Fibroblast of lung (primary cell): ENCODE measurements at regions not wholly inside any gene's neighbourhood (a gene's known extent, or its start where the extent isn't known, plus 50 kb on each side); places are given as distances from the start of the nearest gene placed in this dataset.

Source experiments
- DNase-seq, 2 donors: peaks; one replicate each; pipeline versions ENCODE4 v3.0.0 to v3.0.0-alpha.2; 2010; ENCODE audit warnings: low read depth in 2 of 2
- H2AFZ ChIP-seq: 2 replicates; pipeline ENCODE4 v1.5.1; 2012; ENCODE audit warnings: low read length, control low read depth, inconsistent platforms
- H3K27ac ChIP-seq: 2 replicates; pipeline ENCODE4 v1.5.1; 2011; ENCODE audit warnings: low read length, control low read depth; ENCODE audit not compliant: insufficient read depth
- H3K27me3 ChIP-seq: 2 replicates; pipeline ENCODE4 v1.5.1; 2011; ENCODE audit warnings: mild to moderate bottlenecking, low read length; ENCODE audit not compliant: control insufficient read depth, insufficient read depth
- H3K36me3 ChIP-seq: 2 replicates; pipeline ENCODE4 v1.5.1; 2011; ENCODE audit warnings: low read length; ENCODE audit not compliant: control insufficient read depth, insufficient read depth
- H3K4me1 ChIP-seq: 2 replicates; pipeline ENCODE4 v1.5.1; 2011; ENCODE audit warnings: low read length; ENCODE audit not compliant: control insufficient read depth, insufficient read depth; ENCODE audit errors: extremely low read depth
- H3K4me2 ChIP-seq: 2 replicates; pipeline ENCODE4 v1.5.1; 2011; ENCODE audit warnings: low read length, control low read depth; ENCODE audit not compliant: insufficient read depth; ENCODE audit errors: extremely low read depth
- H3K4me3 ChIP-seq, 4 experiments: fragments of 200-600 bp in 1 of 4; sonication (generic) in 1 of 4; replicated peaks in 1 of 4; 2 replicates each; pipeline ENCODE4 v1.5.1; 2011 to 2016; ENCODE audit warnings: low read length in 4 of 4, low read depth in 3 of 4, mild to moderate bottlenecking in 3 of 4, control low read depth in 2 of 4, inconsistent platforms in 1 of 4, mixed read lengths in 1 of 4; ENCODE audit not compliant: insufficient read depth in 1 of 4; ENCODE audit errors: control extremely low read depth in 1 of 4
- H3K79me2 ChIP-seq: 2 replicates; pipeline ENCODE4 v1.5.1; 2012; ENCODE audit warnings: mild to moderate bottlenecking, low read length, inconsistent platforms; ENCODE audit not compliant: control insufficient read depth, insufficient read depth
- H3K9ac ChIP-seq: 2 replicates; pipeline ENCODE4 v1.5.1; 2011; ENCODE audit warnings: mild to moderate bottlenecking, low read length, control low read depth; ENCODE audit not compliant: insufficient read depth
- H3K9me3 ChIP-seq: 2 replicates; pipeline ENCODE4 v1.5.1; 2012; ENCODE audit warnings: low read depth, low read length; ENCODE audit not compliant: control insufficient read depth, insufficient read depth
- H4K20me1 ChIP-seq: 2 replicates; pipeline ENCODE4 v1.5.1; 2011; ENCODE audit warnings: low read length; ENCODE audit not compliant: control insufficient read depth, insufficient read depth; ENCODE audit errors: extremely low read depth
- EZH2 ChIP-seq: IDR thresholded peaks from 2 replicates; pipeline ENCODE4 v1.5.1; 2012; ENCODE audit warnings: low read length, control low read depth, mild to moderate bottlenecking; ENCODE audit errors: missing control alignments
- TF ChIP-seq, protein P1 (sequence below), 2 donors: IDR thresholded peaks in 1 of 2; conservative IDR thresholded peaks in 1 of 2; 1 replicate in 1 of 2; 2 replicates in 1 of 2; pipeline ENCODE4 v1.5.1; 2011 to 2012; ENCODE audit warnings: low read length in 2 of 2, control low read depth in 1 of 2, inconsistent platforms in 1 of 2, low read depth in 1 of 2, mild to moderate bottlenecking in 1 of 2

DNA sequence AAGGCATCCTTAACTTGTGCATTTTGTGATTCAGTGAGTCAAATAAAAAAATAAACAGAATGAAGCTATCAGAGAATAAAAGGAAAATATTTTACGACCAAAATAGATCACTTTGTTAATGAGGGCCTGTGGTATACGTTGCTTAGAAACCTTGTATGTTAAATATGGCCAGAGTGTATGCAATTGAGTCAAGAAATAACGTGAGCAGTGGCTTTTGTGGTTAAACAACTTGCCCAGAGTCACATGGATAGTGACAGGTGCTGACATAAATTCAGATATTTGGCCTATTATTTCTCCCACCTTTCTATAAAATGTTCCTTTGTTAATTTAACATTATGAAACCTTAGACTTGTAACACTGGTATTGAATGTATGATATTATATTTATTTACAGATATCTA, 393.4 kb downstream of the PABPC4L start:
- no peak overlapping the region for H2AFZ ChIP-seq
- no peak overlapping the region for H3K4me2 ChIP-seq
- H3K27ac ChIP-seq: no peak overlapping the region
- peak; percentile 34 for DNase-seq
- no peak overlapping the region for H3K9ac ChIP-seq
- no peaks in the 10 kb centered on the region for H3K36me3 ChIP-seq
- H3K79me2 ChIP-seq: no peaks in the 10 kb centered on the region
- no peaks in the 10 kb centered on the region for H3K9me3 ChIP-seq
- no peaks in the 10 kb centered on the region for H4K20me1 ChIP-seq
- no peaks in the 10 kb centered on the region for H3K4me1 ChIP-seq
- no peaks in the 10 kb centered on the region for H3K27me3 ChIP-seq
- H3K4me3 ChIP-seq: no peak overlapping the region
- TF ChIP-seq, protein P1, sequence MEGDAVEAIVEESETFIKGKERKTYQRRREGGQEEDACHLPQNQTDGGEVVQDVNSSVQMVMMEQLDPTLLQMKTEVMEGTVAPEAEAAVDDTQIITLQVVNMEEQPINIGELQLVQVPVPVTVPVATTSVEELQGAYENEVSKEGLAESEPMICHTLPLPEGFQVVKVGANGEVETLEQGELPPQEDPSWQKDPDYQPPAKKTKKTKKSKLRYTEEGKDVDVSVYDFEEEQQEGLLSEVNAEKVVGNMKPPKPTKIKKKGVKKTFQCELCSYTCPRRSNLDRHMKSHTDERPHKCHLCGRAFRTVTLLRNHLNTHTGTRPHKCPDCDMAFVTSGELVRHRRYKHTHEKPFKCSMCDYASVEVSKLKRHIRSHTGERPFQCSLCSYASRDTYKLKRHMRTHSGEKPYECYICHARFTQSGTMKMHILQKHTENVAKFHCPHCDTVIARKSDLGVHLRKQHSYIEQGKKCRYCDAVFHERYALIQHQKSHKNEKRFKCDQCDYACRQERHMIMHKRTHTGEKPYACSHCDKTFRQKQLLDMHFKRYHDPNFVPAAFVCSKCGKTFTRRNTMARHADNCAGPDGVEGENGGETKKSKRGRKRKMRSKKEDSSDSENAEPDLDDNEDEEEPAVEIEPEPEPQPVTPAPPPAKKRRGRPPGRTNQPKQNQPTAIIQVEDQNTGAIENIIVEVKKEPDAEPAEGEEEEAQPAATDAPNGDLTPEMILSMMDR (conservative IDR thresholded peaks at IDR 0.05 in 1 of 2, IDR thresholded peaks at IDR 0.05 in 1 of 2; ENCODE audit: low read depth in 1 of 2, low read length in 2 of 2): no peak
- no peak for TF ChIP-seq EZH2

DNA sequence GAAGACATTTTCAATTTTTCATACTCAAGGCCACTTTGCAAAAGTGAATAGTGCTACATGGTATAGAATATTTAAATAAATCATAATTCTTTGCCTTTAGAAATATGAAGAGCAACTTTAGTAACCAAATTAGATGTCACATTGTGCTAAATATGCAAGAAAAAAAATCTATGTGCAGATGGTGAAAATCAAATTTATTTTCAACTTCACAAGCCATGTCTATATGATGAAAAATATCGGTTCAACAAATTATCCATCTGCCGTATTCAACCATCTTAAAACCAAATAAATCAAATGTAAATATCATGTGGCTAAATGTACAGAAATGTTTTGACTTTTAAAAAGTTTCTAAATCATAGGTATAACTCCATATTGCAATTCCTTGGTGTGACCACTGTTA, 398.2 kb downstream of the PABPC4L start:
- H3K4me3 ChIP-seq: no peak overlapping the region
- no peak overlapping the region for H3K4me2 ChIP-seq
- no peaks in the 10 kb centered on the region for H3K9me3 ChIP-seq
- no peaks in the 10 kb centered on the region for H3K27me3 ChIP-seq
- TF ChIP-seq, protein P1 (conservative IDR thresholded peaks at IDR 0.05 in 1 of 2, IDR thresholded peaks at IDR 0.05 in 1 of 2; ENCODE audit: low read depth in 1 of 2, low read length in 2 of 2): no peak
- no peak for TF ChIP-seq EZH2
- H3K79me2 ChIP-seq: no peaks in the 10 kb centered on the region
- H4K20me1 ChIP-seq: no peaks in the 10 kb centered on the region
- no peak overlapping the region for H3K27ac ChIP-seq
- H2AFZ ChIP-seq: no peak overlapping the region
- H3K36me3 ChIP-seq: no peaks in the 10 kb centered on the region
- H3K9ac ChIP-seq: no peak overlapping the region
- H3K4me1 ChIP-seq: no peaks in the 10 kb centered on the region
- DNase-seq: no peak

DNA sequence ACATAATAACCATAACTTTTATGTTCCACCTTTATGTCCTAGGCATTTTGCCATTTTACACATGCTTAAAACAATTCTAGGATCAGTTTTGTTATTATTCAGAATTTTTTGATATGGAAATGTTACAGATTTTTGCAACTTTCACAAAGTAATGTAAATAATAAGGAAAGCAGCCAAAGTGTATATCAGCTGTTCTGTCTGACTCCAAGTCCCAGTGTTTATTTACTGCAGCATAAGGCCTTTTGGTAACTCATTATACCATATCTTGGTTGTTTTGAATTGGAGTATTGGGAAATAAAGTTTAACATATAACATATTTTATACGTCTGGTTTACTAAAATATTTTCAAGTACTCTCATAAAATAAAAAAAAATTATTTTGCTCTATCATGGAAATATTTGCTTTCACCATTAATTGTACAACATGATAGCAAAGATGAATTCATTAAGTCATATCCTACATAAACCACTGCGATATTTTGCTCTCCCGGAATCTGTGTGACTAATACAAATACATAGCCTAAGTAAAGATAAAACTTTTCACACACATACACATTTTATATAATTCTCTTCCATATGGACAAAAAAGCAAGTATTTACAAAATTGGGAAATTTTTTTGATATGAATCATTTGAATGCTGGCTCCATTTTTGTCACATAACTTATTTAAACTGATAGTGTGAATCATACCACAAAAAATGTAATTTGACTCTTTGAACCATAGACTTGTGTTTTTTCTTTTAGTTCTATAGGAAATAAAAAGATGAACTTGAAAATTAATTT, 399.0 kb downstream of the PABPC4L start:
- H3K79me2 ChIP-seq: no peaks in the 10 kb centered on the region
- H3K9ac ChIP-seq: no peak overlapping the region
- TF ChIP-seq EZH2: no peak
- TF ChIP-seq, protein P1 (conservative IDR thresholded peaks at IDR 0.05 in 1 of 2, IDR thresholded peaks at IDR 0.05 in 1 of 2; ENCODE audit: low read depth in 1 of 2, low read length in 2 of 2): no peak
- peak; percentile 65 to 70 for DNase-seq
- no peaks in the 10 kb centered on the region for H3K36me3 ChIP-seq
- no peak overlapping the region for H3K27ac ChIP-seq
- H4K20me1 ChIP-seq: no peaks in the 10 kb centered on the region
- no peaks in the 10 kb centered on the region for H3K4me1 ChIP-seq
- no peak overlapping the region for H2AFZ ChIP-seq
- no peak overlapping the region for H3K4me2 ChIP-seq
- no peaks in the 10 kb centered on the region for H3K27me3 ChIP-seq
- no peak overlapping the region for H3K4me3 ChIP-seq
- no peaks in the 10 kb centered on the region for H3K9me3 ChIP-seq
